AG04450 (cell line): ENCODE measurements at regions not wholly inside any gene's neighbourhood (a gene's known extent, or its start where the extent isn't known, plus 50 kb on each side); places are given as distances from the start of the nearest gene placed in this dataset.

Source experiments
- CTCF ChIA-PET: fragments of 300-600, 350-600 bp; formaldehyde crosslinking; extraction: SDS; loops from one replicate; lab custom pipeline; 2022; ENCODE audit warnings: antibody characterized with exemption, inconsistent platforms; lab: Charles Lee
- POLR2A ChIA-PET: fragments of 350-600 bp; formaldehyde crosslinking; extraction: SDS; loops from one replicate; lab custom pipeline; 2021; ENCODE audit warnings: antibody characterized with exemption, inconsistent platforms; lab: Yijun Ruan, JAX
- DNase-seq: peaks from one replicate; pipeline ENCODE4 v3.0.0-alpha.2; 2011; ENCODE audit warnings: low read depth, low spot score
- H3K27ac ChIP-seq: one replicate; pipeline ENCODE4 v1.5.1; 2012; ENCODE audit warnings: low read depth, low read length, control low read depth
- H3K27me3 ChIP-seq: one replicate; pipeline ENCODE4 v1.6.0; 2012; ENCODE audit warnings: low read length; ENCODE audit not compliant: control insufficient read depth, insufficient read depth
- H3K4me3 ChIP-seq: 2 replicates; pipeline ENCODE4 v1.5.1; 2011; ENCODE audit warnings: mild to moderate bottlenecking, low read depth, low read length, control low read depth
- H3K9me3 ChIP-seq: 2 replicates; pipeline ENCODE4 v1.5.1; 2012; ENCODE audit warnings: low read length; ENCODE audit not compliant: control insufficient read depth, insufficient read depth
- TF ChIP-seq, protein P1 (sequence below): IDR thresholded peaks from 2 replicates; pipeline ENCODE4 v1.5.1; 2011; ENCODE audit warnings: low read depth, low read length, control low read depth, inconsistent platforms

DNA sequence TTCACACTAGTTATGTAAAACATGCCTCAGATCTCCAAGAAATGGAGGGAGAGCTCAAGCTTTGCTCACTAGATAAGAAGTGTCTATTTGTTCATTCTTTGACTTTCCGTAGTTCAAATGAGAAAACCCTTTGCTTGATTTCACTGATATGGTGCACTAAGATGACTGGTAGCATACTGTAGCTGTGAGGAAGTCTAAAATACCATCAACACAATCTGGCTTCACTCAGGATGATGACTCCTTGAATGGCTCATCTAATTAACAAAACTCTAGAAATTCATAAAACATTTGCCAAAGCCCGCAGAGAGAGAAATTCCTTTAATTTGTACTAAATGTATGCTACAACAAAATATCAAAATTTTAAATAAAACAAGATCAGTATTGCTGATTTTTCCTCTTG, 152.8 kb upstream of the STK17B start:
- TF ChIP-seq, protein P1, sequence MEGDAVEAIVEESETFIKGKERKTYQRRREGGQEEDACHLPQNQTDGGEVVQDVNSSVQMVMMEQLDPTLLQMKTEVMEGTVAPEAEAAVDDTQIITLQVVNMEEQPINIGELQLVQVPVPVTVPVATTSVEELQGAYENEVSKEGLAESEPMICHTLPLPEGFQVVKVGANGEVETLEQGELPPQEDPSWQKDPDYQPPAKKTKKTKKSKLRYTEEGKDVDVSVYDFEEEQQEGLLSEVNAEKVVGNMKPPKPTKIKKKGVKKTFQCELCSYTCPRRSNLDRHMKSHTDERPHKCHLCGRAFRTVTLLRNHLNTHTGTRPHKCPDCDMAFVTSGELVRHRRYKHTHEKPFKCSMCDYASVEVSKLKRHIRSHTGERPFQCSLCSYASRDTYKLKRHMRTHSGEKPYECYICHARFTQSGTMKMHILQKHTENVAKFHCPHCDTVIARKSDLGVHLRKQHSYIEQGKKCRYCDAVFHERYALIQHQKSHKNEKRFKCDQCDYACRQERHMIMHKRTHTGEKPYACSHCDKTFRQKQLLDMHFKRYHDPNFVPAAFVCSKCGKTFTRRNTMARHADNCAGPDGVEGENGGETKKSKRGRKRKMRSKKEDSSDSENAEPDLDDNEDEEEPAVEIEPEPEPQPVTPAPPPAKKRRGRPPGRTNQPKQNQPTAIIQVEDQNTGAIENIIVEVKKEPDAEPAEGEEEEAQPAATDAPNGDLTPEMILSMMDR = no peak
- no peaks in the 10 kb centered on the region for H3K9me3 ChIP-seq
- ChIA-PET CTCF (interaction anchor here (1.0 to 8.5 kb wide), 5 partner anchors 8 to 258 kb away, joined by 3 to 67 read pairs (median 5); no protein-coding TSS in a partner anchor), POLR2A (no interaction called here)
- no peak overlapping the region for H3K4me3 ChIP-seq
- no peak for DNase-seq
- no peak overlapping the region for H3K27ac ChIP-seq
- no peaks in the 10 kb centered on the region for H3K27me3 ChIP-seq

DNA sequence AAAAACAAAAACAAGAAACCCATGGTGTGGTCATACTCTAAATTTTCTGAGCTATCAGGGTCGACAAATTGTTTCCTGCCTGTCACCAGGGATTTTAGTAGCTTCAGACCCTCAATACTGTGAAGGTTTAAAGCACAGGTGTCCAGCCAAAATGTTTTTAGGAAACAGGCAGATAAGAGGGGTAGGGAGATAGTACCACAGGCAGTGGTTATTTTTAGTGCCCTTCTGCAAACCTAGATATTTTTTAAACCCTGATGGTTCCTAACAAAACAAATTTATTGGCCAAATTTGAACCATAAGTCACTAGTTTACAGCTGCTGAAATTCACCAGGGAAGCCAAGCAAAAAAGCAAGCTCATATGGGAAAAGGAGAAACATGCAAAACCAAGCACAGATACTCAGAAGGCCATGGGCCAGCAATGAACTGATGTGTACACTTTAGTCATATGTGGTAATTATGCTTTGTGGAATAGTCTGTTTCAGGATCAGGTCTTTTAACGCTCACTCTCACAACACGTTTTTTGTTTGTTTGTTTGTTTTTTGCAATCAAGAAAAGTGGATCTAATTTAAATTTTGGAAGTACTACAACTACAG, 156.8 kb upstream of the STK17B start:
- TF ChIP-seq, protein P1 = no peak
- H3K4me3 ChIP-seq = no peak overlapping the region
- no peak for DNase-seq
- H3K27me3 ChIP-seq = no peaks in the 10 kb centered on the region
- POLR2A ChIA-PET = no interaction called here
- CTCF ChIA-PET = interaction anchor here (1.0 to 8.5 kb wide), 3 partner anchors 9 to 249 kb away, joined by 3 to 67 read pairs (median 3); no protein-coding TSS in a partner anchor
- H3K27ac ChIP-seq = no peak overlapping the region
- no peaks in the 10 kb centered on the region for H3K9me3 ChIP-seq

DNA sequence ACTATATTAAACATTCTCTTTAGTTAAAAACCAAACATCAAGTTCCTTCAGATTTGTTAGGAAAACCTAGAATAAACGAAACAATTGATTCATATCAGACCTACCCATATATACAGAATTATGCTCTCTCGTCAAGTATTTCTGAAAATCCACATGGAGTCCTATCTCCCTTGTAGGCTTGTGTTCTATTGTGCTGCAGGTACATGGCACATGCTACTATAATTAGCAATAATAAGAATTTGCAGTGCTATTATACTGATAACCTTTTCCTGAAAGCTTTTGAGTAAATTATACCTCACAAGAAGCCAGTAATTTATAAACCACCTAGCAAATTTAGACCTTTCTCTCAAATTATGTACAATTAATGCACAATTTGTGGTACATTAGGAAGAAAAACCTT, 158.6 kb upstream of the STK17B start:
- no peak for DNase-seq
- Histone ChIP-seq H3K27ac (no peak overlapping the region), H3K9me3 (no peaks in the 10 kb centered on the region), H3K27me3 (no peaks in the 10 kb centered on the region), H3K4me3 (no peak overlapping the region)
- TF ChIP-seq, protein P1 = no peak
- ChIA-PET CTCF (interaction anchor here (1.5 kb wide), 1 partner anchor 32 kb away, joined by 5 read pairs; no protein-coding TSS in a partner anchor), POLR2A (no interaction called here)

DNA sequence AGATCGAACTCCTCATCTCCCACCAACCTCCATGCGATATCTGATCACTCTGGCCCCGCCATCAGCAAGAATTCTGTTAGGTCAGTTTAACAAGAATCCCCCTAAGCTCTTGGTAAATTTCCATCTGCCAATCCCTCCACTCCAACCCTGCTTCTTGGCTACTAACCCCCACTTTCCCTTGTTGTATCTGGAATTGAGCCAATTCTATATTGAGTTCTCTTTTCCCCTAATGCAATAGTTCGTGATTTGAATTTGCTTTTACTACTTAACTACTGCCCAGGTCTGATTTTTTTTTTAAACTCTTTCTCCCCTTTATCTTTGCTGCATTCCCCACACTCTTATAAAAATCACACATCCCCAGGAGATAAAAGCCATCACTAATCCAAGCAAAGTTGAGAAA, 159.3 kb upstream of the STK17B start:
- Histone ChIP-seq H3K4me3 (no peak overlapping the region), H3K27me3 (no peaks in the 10 kb centered on the region), H3K27ac (no peak overlapping the region), H3K9me3 (no peaks in the 10 kb centered on the region)
- ChIA-PET CTCF (interaction anchor here (1.3 to 1.5 kb wide), 2 partner anchors 33 to 253 kb away, joined by 4 to 5 read pairs; no protein-coding TSS in a partner anchor), POLR2A (no interaction called here)
- DNase-seq = no peak
- TF ChIP-seq, protein P1 = no peak

DNA sequence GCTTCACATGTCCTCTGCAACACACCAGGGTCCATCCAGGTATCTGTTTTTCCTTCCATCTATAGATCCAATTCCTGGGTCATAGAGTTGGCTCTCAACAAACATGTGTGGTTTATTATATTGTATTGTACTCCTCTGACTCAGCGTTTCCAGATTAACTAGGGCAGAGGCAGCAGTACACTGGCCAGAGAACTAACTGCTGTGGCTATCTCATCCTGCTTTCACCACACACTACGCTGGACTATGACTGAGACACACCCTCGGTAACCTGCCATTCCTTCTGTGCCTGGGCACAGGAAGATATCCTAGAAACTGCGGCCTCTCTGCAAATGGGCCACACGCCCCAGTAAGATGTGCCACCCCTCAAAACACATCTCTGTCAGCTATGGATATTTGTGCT, 159.8 kb upstream of the STK17B start:
- H3K27me3 ChIP-seq = no peaks in the 10 kb centered on the region
- DNase-seq = peak; percentile 44
- H3K9me3 ChIP-seq = no peaks in the 10 kb centered on the region
- TF ChIP-seq, protein P1 = no peak
- CTCF ChIA-PET = interaction anchor here (0.6 to 1.3 kb wide), 5 partner anchors 14 to 264 kb away, joined by 3 to 6 read pairs (median 4); no protein-coding TSS in a partner anchor
- H3K27ac ChIP-seq = peak overlapping the region; percentile 69
- no peak overlapping the region for H3K4me3 ChIP-seq
- POLR2A ChIA-PET = no interaction called here
